ENCODE measurements at regions not wholly inside any gene's neighbourhood (a gene's known extent, or its start where the extent isn't known, plus 50 kb on each side); places are given as distances from the start of the nearest gene placed in this dataset.

DNA sequence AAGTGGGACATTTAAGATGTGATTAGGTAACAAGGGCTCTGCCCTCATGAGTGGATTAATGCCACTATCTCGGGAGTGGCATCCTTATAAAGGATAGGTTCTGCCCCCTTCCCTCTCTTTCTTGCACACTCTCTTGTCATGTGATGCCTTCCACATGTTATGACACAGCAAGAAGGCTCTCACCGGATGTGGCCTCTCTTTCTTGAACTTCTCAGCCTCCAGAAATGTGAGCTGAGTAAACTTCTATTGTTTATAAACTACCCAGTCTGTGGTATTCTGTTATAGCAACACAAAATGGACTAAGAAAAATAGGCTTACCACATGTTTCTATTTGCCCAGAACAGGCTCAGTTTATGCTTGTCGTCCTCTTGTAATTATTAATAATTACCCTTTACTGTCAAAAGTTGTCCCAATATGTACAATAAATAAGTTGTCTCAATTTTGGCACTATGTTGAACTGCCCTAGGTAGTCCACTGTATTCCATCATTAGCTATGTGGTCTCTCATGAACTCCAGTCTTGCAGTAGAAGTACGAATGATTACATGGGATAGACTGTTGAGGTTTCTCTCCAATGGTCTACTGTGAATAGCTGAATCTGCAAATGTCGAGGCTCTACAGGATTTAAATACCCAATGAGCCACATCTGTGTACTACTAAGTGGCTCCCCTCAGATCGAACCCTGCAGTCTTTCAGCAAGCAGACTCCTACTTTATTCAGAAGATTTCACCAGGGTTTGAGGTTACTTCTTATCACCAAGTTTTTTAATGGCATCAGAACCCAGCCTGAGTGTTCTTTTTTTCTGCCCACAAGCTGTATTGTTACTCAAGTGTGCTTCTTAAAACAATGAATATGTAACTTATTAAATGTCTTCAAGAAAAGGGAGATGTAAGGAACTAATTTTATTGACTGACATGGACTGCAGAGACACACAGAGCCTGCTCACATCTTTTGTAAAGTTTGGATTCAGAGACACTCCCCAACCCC, 102.0 kb upstream of the LEF1 start:
- H3K4me1 ChIP-seq, result no peaks in the 10 kb centered on the region
- H3K4me3 ChIP-seq (ENCODE audit: low read depth, low read length), result no peak overlapping the region
- H3K36me3 ChIP-seq, result no peaks in the 10 kb centered on the region
- no peaks in the 10 kb centered on the region for H3K27me3 ChIP-seq
- no peak for DNase-seq
- no peaks in the 10 kb centered on the region for H3K9me3 ChIP-seq
- TF ChIP-seq CTCF (IDR thresholded peaks at IDR 0.05; ENCODE audit: low read depth, low read length), result no peak

DNA sequence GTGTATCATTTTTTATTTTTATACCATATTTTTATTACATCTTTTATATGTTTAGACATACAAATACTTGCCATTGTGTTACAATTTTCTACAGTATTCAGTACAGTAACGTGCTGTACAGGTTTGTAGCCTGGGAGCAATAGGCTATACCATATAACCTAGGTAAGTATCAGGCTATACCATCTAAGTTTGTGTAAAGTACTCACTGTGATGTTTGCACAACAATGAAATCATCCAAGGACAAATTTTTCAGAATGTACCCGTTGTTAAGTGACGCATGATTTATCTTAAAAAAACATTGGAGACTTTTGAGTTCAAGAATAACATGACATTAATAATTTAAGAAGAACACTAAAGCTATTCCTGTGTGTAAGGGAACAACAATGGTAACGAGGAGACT, 96.0 kb upstream of the LEF1 start:
- Histone ChIP-seq H3K4me3 (ENCODE audit: low read depth, low read length) (no peak overlapping the region), H3K36me3 (no peaks in the 10 kb centered on the region), H3K27me3 (no peaks in the 10 kb centered on the region), H3K9me3 (no peaks in the 10 kb centered on the region), H3K4me1 (no peaks in the 10 kb centered on the region)
- TF ChIP-seq CTCF (IDR thresholded peaks at IDR 0.05; ENCODE audit: low read depth, low read length), result no peak
- no peak for DNase-seq

GRCh38 chr4:108263057-108263456, 94.3 kb upstream of the LEF1 start:
- Histone ChIP-seq H3K36me3 (no peaks in the 10 kb centered on the region), H3K27me3 (no peaks in the 10 kb centered on the region), H3K9me3 (no peaks in the 10 kb centered on the region), H3K4me3 (ENCODE audit: low read depth, low read length) (no peak overlapping the region), H3K4me1 (no peaks in the 10 kb centered on the region)
- TF ChIP-seq CTCF (IDR thresholded peaks at IDR 0.05; ENCODE audit: low read depth, low read length), result no peak
- no peak for DNase-seq

GRCh38 chr4:108261026-108261425, 92.3 kb upstream of the LEF1 start:
- no peaks in the 10 kb centered on the region for H3K36me3 ChIP-seq
- TF ChIP-seq CTCF (IDR thresholded peaks at IDR 0.05; ENCODE audit: low read depth, low read length), result no peak
- H3K4me3 ChIP-seq (ENCODE audit: low read depth, low read length), result no peak overlapping the region
- no peaks in the 10 kb centered on the region for H3K9me3 ChIP-seq
- H3K4me1 ChIP-seq, result no peaks in the 10 kb centered on the region
- DNase-seq, result no peak
- no peaks in the 10 kb centered on the region for H3K27me3 ChIP-seq

DNA sequence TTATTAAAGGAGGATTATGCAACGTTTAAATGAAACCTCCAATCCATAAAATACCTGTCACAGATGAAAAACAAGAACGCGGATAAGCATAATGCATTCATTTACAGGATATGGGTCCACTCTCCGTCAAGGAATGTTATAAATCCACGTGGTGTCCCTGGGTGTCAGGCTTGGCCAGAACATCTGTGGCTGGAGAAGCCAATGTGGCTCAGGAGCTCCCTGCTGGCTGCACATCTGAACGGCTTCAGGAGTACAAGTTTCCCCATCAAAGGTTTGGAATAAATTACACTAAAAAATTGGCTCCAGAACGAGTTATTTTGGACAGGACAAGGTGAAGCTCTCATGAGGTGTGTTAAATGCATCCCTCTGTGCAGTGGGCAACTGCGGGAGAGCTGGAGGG, 87.8 kb upstream of the LEF1 start:
- DNase-seq, result no peak
- no peaks in the 10 kb centered on the region for H3K9me3 ChIP-seq
- no peaks in the 10 kb centered on the region for H3K36me3 ChIP-seq
- H3K4me1 ChIP-seq, result peaks cover 3% of the 10 kb centered on the region
- H3K4me3 ChIP-seq (ENCODE audit: low read depth, low read length), result no peak overlapping the region
- no peaks in the 10 kb centered on the region for H3K27me3 ChIP-seq
- no peak for TF ChIP-seq CTCF (IDR thresholded peaks at IDR 0.05; ENCODE audit: low read depth, low read length)

GRCh38 chr4:108255203-108255747, 86.5 kb upstream of the LEF1 start:
- Histone ChIP-seq H3K36me3 (no peaks in the 10 kb centered on the region), H3K9me3 (no peaks in the 10 kb centered on the region), H3K4me3 (ENCODE audit: low read depth, low read length) (no peak overlapping the region), H3K4me1 (peaks cover 3% of the 10 kb centered on the region), H3K27me3 (no peaks in the 10 kb centered on the region)
- peak; percentile 20; the same call in 1 of the 2 replicates for TF ChIP-seq CTCF (IDR thresholded peaks at IDR 0.05; ENCODE audit: low read depth, low read length)
- DNase-seq, result peak; percentile 53

All from BE2C (cell line).